ENCODE measurements at regions not wholly inside any gene's neighbourhood (a gene's known extent, or its start where the extent isn't known, plus 50 kb on each side); places are given as distances from the start of the nearest gene placed in this dataset.

DNA sequence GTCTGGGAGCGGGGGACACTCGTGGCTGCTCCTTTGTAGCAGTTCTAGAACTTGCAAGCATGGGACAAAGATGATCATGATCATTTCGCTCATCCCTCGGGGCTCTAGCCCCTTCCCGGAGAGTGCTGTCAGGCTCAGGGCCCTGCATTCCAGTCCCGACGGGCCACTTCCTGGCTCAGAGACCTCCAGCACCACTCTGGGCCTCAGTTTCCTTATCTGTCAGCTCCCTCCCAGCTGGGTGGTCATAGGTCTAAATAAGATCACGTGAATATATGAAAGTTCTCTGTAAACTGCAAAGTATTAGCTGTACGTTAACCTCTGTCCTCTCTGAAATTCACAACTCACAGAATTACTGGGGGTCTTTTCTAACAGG, 52.8 kb upstream of the SLC6A11 start:
- H3K79me2 ChIP-seq (ENCODE audit: insufficient read depth, low read depth, low read length) = no peaks in the 10 kb centered on the region
- intact Hi-C loops (cut with micrococcal nuclease; ENCODE audit: unreplicated experiment) = no loop called here
- no peak for TF ChIP-seq EZH2phosphoT487 (IDR thresholded peaks at IDR 0.05; ENCODE audit: borderline replicate concordance, low read depth, low read length)
- TF ChIP-seq, protein P1, sequence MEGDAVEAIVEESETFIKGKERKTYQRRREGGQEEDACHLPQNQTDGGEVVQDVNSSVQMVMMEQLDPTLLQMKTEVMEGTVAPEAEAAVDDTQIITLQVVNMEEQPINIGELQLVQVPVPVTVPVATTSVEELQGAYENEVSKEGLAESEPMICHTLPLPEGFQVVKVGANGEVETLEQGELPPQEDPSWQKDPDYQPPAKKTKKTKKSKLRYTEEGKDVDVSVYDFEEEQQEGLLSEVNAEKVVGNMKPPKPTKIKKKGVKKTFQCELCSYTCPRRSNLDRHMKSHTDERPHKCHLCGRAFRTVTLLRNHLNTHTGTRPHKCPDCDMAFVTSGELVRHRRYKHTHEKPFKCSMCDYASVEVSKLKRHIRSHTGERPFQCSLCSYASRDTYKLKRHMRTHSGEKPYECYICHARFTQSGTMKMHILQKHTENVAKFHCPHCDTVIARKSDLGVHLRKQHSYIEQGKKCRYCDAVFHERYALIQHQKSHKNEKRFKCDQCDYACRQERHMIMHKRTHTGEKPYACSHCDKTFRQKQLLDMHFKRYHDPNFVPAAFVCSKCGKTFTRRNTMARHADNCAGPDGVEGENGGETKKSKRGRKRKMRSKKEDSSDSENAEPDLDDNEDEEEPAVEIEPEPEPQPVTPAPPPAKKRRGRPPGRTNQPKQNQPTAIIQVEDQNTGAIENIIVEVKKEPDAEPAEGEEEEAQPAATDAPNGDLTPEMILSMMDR (conservative IDR thresholded peaks at IDR 0.05; ENCODE audit: low read length) = no peak
- DNase-seq (ENCODE audit: low spot score) = no peak
- CTCF ChIA-PET (ENCODE audit: unreplicated experiment) = no interaction called here
- no peaks in the 10 kb centered on the region for H4K20me1 ChIP-seq (ENCODE audit: insufficient read depth, low read length)
- no peaks in the 10 kb centered on the region for H3K36me3 ChIP-seq (ENCODE audit: insufficient read depth, low read length)
- BruUV-seq (replicated peaks) = no TSS peak
- no peak overlapping the region for H3K4me3 ChIP-seq (ENCODE audit: low read depth, low read length, poor library complexity, severe bottlenecking)
- POLR2A ChIA-PET = no interaction called here
- H3K9me2 ChIP-seq (ENCODE audit: insufficient read depth, low read length) = no peaks in the 10 kb centered on the region
- H3K27ac ChIP-seq (ENCODE audit: low read depth, low read length, poor library complexity, severe bottlenecking) = no peak overlapping the region
- no peaks in the 10 kb centered on the region for H3K4me1 ChIP-seq (ENCODE audit: insufficient read depth, low read length, poor library complexity, severe bottlenecking)
- no peaks in the 10 kb centered on the region for H3K9me3 ChIP-seq (ENCODE audit: low read length)
- no peak overlapping the region for H3K4me2 ChIP-seq (ENCODE audit: low read length)
- H2AFZ ChIP-seq (ENCODE audit: low read length) = no peak overlapping the region

DNA sequence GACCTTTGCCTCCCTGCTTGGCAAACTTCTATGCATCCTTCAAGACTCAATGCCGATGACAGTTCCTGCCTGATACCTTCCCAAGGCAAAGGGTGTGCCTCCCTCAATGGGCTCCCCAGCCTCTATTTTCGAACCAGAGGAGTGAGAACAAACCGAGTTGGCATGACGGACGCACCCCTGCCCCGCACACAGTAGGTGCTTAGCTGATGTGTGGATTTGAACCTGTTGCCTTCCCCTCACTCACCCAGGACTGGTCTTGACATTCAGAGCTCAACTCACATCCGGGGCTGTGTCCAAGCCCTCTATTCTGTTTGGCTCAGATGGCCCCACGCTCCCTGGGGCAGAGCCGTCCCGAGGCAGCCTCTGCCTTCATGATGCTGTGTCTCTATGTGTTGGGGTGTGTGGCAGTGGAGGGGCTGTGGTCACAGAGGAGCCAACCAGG, 52.2 kb upstream of the SLC6A11 start:
- H3K79me2 ChIP-seq (ENCODE audit: insufficient read depth, low read depth, low read length) = no peaks in the 10 kb centered on the region
- TF ChIP-seq, protein P1 (conservative IDR thresholded peaks at IDR 0.05; ENCODE audit: low read length) = no peak
- TF ChIP-seq EZH2phosphoT487 (IDR thresholded peaks at IDR 0.05; ENCODE audit: borderline replicate concordance, low read depth, low read length) = no peak
- CTCF ChIA-PET (ENCODE audit: unreplicated experiment) = no interaction called here

DNA sequence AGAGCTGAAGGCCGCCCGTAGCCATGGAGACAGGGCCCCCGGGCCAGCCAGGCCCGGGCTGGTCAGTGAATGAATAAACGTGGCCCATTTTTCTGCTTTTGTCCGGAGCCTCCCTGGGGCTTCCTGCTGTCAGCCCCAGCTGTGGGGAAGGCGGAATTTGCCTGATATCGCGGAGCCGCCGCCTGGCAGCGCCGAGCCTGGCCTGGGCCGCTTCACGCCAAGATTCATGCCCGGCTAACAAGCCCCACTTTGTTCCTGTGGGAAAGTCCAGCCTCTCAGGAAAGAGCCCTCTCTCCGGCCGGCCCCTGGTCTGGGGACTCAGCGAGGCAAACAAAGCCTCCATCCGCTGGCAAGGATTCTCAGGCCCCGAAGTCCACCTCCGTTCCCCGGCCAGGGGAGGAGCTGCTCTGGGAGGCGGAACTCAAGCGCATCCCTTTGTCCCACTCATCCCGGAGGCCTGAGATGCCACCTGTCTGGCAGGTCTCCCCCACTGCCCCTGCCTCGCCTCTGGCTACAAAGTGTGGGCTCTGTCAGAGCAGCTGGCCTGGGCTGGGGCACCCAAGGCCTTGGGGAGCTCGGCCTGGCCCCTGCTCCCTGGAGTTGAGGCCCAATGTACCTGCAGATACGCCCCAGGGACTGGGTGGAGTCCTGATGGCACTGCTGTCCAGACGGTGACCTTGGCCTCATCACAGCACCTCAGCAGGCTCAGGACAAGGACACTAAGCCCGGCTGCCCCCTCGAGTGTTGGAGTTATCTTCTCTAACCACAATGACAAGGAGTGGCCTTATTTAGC, 51.6 kb upstream of the SLC6A11 start:
- no peaks in the 10 kb centered on the region for H3K79me2 ChIP-seq (ENCODE audit: insufficient read depth, low read depth, low read length)
- intact Hi-C loops (cut with micrococcal nuclease; ENCODE audit: unreplicated experiment) = no loop called here
- no peak overlapping the region for H3K4me2 ChIP-seq (ENCODE audit: low read length)
- H3K27ac ChIP-seq (ENCODE audit: low read depth, low read length, poor library complexity, severe bottlenecking) = no peak overlapping the region
- ChIA-PET POLR2A (no interaction called here), CTCF (ENCODE audit: unreplicated experiment) (no interaction called here)
- no peak for DNase-seq (ENCODE audit: low spot score)
- H3K4me1 ChIP-seq (ENCODE audit: insufficient read depth, low read length, poor library complexity, severe bottlenecking) = no peaks in the 10 kb centered on the region
- no peaks in the 10 kb centered on the region for H3K9me2 ChIP-seq (ENCODE audit: insufficient read depth, low read length)
- TF ChIP-seq EZH2phosphoT487 (IDR thresholded peaks at IDR 0.05; ENCODE audit: borderline replicate concordance, low read depth, low read length) = no peak
- TF ChIP-seq, protein P1 (conservative IDR thresholded peaks at IDR 0.05; ENCODE audit: low read length) = no peak
- H2AFZ ChIP-seq (ENCODE audit: low read length) = no peak overlapping the region
- no peaks in the 10 kb centered on the region for H3K36me3 ChIP-seq (ENCODE audit: insufficient read depth, low read length)
- BruUV-seq (replicated peaks) = no TSS peak
- no peak overlapping the region for H3K4me3 ChIP-seq (ENCODE audit: low read depth, low read length, poor library complexity, severe bottlenecking)
- no peaks in the 10 kb centered on the region for H4K20me1 ChIP-seq (ENCODE audit: insufficient read depth, low read length)
- H3K9me3 ChIP-seq (ENCODE audit: low read length) = no peaks in the 10 kb centered on the region

More for the DNA sequence above, 52.2 kb upstream of the SLC6A11 start:
- BruUV-seq (replicated peaks) = no TSS peak
- H3K4me3 ChIP-seq (ENCODE audit: low read depth, low read length, poor library complexity, severe bottlenecking) = no peak overlapping the region
- H2AFZ ChIP-seq (ENCODE audit: low read length) = no peak overlapping the region
- H3K9me2 ChIP-seq (ENCODE audit: insufficient read depth, low read length) = no peaks in the 10 kb centered on the region
- intact Hi-C loops (cut with micrococcal nuclease; ENCODE audit: unreplicated experiment) = no loop called here
- no peaks in the 10 kb centered on the region for H3K4me1 ChIP-seq (ENCODE audit: insufficient read depth, low read length, poor library complexity, severe bottlenecking)
- DNase-seq (ENCODE audit: low spot score) = no peak
- H3K27ac ChIP-seq (ENCODE audit: low read depth, low read length, poor library complexity, severe bottlenecking) = no peak overlapping the region
- H3K4me2 ChIP-seq (ENCODE audit: low read length) = no peak overlapping the region
- no peaks in the 10 kb centered on the region for H3K36me3 ChIP-seq (ENCODE audit: insufficient read depth, low read length)
- H3K9me3 ChIP-seq (ENCODE audit: low read length) = no peaks in the 10 kb centered on the region
- POLR2A ChIA-PET = no interaction called here
- no peaks in the 10 kb centered on the region for H4K20me1 ChIP-seq (ENCODE audit: insufficient read depth, low read length)

Data from OCI-LY7 (cell line).